Right lobe of liver (tissue), 4 donors: ENCODE measurements at regions not wholly inside any gene's neighbourhood (a gene's known extent, or its start where the extent isn't known, plus 50 kb on each side); places are given as distances from the start of the nearest gene placed in this dataset.

Source experiments
- CTCF ChIP-seq, 4 donors: fragments of 200-600 bp in 3 of 4; fragments of 450-650 bp in 1 of 4; IDR thresholded peaks; one replicate each; pipeline versions ENCODE4 v1.5.1 to v1.8.0; 2016 to 2022; ENCODE audit warnings: antibody characterized with exemption in 4 of 4, mild to moderate bottlenecking in 2 of 4
- POLR2A ChIP-seq: fragments of 450-650 bp; IDR thresholded peaks from one replicate; pipeline ENCODE4 v1.6.1; 2017; ENCODE audit warnings: antibody characterized with exemption, mild to moderate bottlenecking
- donor health status: DM: no; HTN: no; CAD: no.
- donor health status: DM: no; HTN: no; CAD: no.
- donor health status: DM: no; HTN: yes; CAD: no.

DNA sequence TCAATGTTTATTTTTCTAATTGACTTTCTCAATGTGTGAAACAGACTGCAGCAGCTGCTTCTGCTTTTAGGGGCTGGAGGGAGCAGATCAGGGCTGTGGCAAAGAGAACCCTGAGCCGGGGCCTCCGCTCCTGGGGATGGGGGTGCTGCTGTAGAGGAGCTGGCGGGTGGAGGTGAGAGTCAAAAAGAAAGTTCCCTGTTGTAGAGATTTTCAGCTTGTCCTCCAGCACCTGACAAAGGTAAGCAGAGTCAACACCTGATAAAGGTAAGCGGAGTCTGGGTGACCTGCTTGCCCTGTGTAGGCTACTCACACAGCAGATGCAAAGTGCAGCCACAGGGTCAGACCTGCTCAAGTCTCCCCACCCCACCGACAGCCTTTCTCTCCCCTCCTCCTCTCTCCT lies 252.4 kb upstream of the IRX1 start:
- TF ChIP-seq CTCF (IDR thresholded peaks at IDR 0.05) (no peak), POLR2A (no peak)
